Suprapubic skin (tissue), 4 donors: ENCODE measurements at regions not wholly inside any gene's neighbourhood (a gene's known extent, or its start where the extent isn't known, plus 50 kb on each side); places are given as distances from the start of the nearest gene placed in this dataset.
"Not testable (repeated sequence)": the region's sequence is repeated elsewhere in the genome, so short reads cannot be mapped to it uniquely, and the experiment has no call there.

Source experiments
- DNase-seq, 2 donors: peaks; one replicate each; pipeline ENCODE4 v3.0.0-alpha.2; 2019; ENCODE audit warnings: low spot score in 2 of 2
- H3K27ac ChIP-seq: fragments of 200-600 bp; sonication (generic); one replicate; pipeline ENCODE4 v1.5.1; 2019
- H3K27me3 ChIP-seq: fragments of 200-600 bp; sonication (generic); one replicate; pipeline ENCODE4 v1.5.1; 2019
- H3K36me3 ChIP-seq: fragments of 200-600 bp; sonication (generic); one replicate; pipeline ENCODE4 v1.5.1; 2019
- H3K4me1 ChIP-seq: fragments of 200-600 bp; sonication (generic); one replicate; pipeline ENCODE4 v1.5.1; 2019
- H3K4me3 ChIP-seq: fragments of 200-600 bp; sonication (generic); one replicate; pipeline ENCODE4 v1.5.1; 2019; ENCODE audit warnings: mild to moderate bottlenecking
- H3K9me3 ChIP-seq: fragments of 200-600 bp; sonication (generic); one replicate; pipeline ENCODE4 v1.5.1; 2019
- EP300 ChIP-seq: sonication (generic); formaldehyde crosslinking; IDR thresholded peaks from one replicate; pipeline ENCODE4 v1.6.1; 2017; ENCODE audit warnings: antibody characterized with exemption
- POLR2A ChIP-seq, 2 donors: fragments of 450-650 bp; IDR thresholded peaks; one replicate each; pipeline ENCODE4 v1.6.1; 2017; ENCODE audit warnings: antibody characterized with exemption in 2 of 2, mild to moderate bottlenecking in 2 of 2, moderate library complexity in 2 of 2
- POLR2AphosphoS5 ChIP-seq, 3 donors: sonication (generic); formaldehyde crosslinking; IDR thresholded peaks; one replicate each; pipeline ENCODE4 v1.6.1; 2017; ENCODE audit warnings: antibody characterized with exemption in 3 of 3
- WGBS: methylation state at CpG from one replicate; pipeline ENCODE4 v1.1.5; 2018; 5-methylcytosine and 5-hydroxymethylcytosine counted together
- TF ChIP-seq, protein P1 (sequence below), 2 donors: fragments of 200-600 bp in 1 of 2; fragments of 450-650 bp in 1 of 2; sonication (generic) in 1 of 2; IDR thresholded peaks; one replicate each; pipeline ENCODE4 v1.5.1; 2016 to 2019; ENCODE audit warnings: antibody characterized with exemption in 2 of 2, mild to moderate bottlenecking in 1 of 2, moderate library complexity in 1 of 2

DNA sequence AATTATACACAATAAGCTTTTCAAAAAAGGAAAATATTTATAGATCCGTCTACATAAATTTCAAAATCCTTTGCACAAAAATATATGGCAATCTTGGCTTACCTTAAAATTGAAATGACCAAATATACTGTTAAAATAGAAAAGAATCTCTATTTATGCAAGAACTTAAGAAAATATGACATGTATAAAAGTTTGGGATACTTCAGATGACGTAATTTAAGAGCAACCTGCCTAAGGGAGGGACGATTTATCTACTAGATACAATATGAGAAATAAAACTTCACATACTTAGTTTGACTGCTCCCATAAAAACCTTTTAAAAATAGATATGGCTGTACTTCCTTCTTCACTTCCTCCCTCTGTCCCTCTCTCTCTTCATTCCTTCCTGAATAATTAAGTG lies 587.3 kb upstream of the SPRY2 start:
- no peaks in the 10 kb centered on the region for H3K4me1 ChIP-seq
- no peak for TF ChIP-seq POLR2A (IDR thresholded peaks at IDR 0.05)
- TF ChIP-seq EP300: no peak
- TF ChIP-seq, protein P1, sequence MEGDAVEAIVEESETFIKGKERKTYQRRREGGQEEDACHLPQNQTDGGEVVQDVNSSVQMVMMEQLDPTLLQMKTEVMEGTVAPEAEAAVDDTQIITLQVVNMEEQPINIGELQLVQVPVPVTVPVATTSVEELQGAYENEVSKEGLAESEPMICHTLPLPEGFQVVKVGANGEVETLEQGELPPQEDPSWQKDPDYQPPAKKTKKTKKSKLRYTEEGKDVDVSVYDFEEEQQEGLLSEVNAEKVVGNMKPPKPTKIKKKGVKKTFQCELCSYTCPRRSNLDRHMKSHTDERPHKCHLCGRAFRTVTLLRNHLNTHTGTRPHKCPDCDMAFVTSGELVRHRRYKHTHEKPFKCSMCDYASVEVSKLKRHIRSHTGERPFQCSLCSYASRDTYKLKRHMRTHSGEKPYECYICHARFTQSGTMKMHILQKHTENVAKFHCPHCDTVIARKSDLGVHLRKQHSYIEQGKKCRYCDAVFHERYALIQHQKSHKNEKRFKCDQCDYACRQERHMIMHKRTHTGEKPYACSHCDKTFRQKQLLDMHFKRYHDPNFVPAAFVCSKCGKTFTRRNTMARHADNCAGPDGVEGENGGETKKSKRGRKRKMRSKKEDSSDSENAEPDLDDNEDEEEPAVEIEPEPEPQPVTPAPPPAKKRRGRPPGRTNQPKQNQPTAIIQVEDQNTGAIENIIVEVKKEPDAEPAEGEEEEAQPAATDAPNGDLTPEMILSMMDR (IDR thresholded peaks at IDR 0.05): no peak
- no peak overlapping the region for H3K27ac ChIP-seq
- H3K9me3 ChIP-seq: no peaks in the 10 kb centered on the region
- WGBS: 82% methylated on average over 3 of the region's 3 CpGs
- no peaks in the 10 kb centered on the region for H3K36me3 ChIP-seq
- DNase-seq: no peak
- no peak overlapping the region for H3K4me3 ChIP-seq
- no peaks in the 10 kb centered on the region for H3K27me3 ChIP-seq

DNA sequence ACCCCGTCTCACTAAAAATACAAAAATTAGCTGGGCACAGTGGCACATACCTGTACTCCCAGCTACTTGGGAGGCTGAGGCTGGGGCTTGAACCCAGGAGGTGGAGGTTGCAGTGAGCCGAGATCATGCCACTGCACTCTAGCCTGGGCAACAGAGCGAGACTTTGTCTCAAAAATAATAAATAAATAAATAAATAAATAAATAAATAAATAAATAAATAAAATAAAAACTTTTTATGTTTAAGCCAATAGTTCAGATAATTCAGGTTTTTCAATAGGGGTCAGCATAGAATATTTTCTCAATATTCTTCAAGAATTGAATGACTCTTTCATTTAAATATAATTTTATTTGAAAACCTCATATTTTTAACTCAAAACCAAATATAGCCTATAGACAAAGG lies 585.1 kb upstream of the SPRY2 start:
- not testable (repeated sequence) for H3K36me3 ChIP-seq, H3K4me1 ChIP-seq, H3K4me3 ChIP-seq, H3K27ac ChIP-seq, H3K27me3 ChIP-seq, DNase-seq, H3K9me3 ChIP-seq
- 95% methylated on average over 3 of the region's 3 CpGs for WGBS

DNA sequence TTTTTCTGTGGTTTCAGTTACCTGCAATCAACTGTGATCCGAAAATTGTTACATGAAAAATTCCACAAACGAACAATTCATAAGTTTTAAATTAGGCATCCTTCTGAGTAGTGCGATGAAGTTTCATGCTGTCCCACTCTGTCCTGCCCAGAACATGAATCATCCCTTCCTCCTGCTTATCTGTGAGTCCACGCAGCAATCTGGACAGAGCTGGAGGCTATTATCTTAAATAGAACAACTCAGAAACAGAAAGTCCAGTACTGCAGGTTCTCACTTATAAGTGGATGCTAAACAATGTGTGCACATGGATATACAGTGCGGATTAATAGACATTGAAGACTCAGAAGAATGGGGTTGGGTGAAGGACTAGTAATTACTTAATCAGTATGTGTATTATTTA lies 583.7 kb upstream of the SPRY2 start:
- no peak overlapping the region for H3K4me3 ChIP-seq
- 67% methylated on average over 5 of the region's 5 CpGs for WGBS
- no peak overlapping the region for H3K27ac ChIP-seq
- H3K4me1 ChIP-seq: no peaks in the 10 kb centered on the region
- no peak for DNase-seq
- H3K36me3 ChIP-seq: no peaks in the 10 kb centered on the region
- no peaks in the 10 kb centered on the region for H3K27me3 ChIP-seq
- no peaks in the 10 kb centered on the region for H3K9me3 ChIP-seq
- TF ChIP-seq POLR2AphosphoS5 (IDR thresholded peaks at IDR 0.05): no peak

DNA sequence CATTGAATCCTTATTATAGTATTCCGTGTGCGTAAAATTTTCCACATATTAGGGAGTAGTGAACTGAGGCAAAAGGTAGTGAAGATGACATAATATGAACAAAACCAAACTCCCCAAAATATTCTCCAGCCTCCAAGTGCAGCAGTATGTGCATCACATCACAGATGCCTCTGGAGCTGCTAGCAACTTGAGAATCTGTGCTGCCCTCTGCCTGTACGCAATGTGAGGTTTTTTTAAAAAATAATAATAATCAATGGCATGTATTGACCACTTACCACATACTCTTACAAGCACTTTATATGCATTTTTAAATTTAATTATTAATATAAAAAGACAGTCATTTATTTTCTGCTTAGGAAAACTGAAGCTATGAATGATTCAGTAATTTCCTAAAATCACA lies 583.0 kb upstream of the SPRY2 start:
- no peak for DNase-seq
- 86% methylated on average over 3 of the region's 3 CpGs for whole genome bisulfite sequencing
- H3K27me3 ChIP-seq: no peaks in the 10 kb centered on the region
- no peak overlapping the region for H3K27ac ChIP-seq
- H3K9me3 ChIP-seq: no peaks in the 10 kb centered on the region
- no peaks in the 10 kb centered on the region for H3K4me1 ChIP-seq
- TF ChIP-seq, protein P1 (IDR thresholded peaks at IDR 0.05): no peak
- no peak for TF ChIP-seq EP300
- no peak for TF ChIP-seq POLR2AphosphoS5 (IDR thresholded peaks at IDR 0.05)
- no peak for TF ChIP-seq POLR2A (IDR thresholded peaks at IDR 0.05)
- no peaks in the 10 kb centered on the region for H3K36me3 ChIP-seq
- H3K4me3 ChIP-seq: no peak overlapping the region

DNA sequence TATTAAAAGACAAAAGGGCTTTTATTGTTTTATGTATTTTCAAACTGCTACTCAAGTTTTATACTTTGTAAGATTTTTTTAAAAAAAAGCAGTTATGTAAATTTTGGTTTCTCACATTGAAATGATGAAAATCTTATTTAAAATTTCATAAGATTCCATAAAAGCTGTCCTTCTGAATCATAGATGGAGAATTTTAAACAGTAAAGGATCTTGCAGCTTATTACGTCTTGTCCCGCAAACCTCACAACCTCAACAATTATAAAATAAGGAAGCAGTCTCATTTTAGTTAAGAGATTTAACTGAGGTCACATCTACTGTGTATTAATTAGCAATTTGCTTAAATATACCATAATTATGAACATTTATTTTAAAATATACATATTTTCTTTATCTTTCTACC lies 581.0 kb upstream of the SPRY2 start:
- Histone ChIP-seq H3K4me3 (no peak overlapping the region), H3K4me1 (no peaks in the 10 kb centered on the region), H3K27ac (no peak overlapping the region), H3K9me3 (no peaks in the 10 kb centered on the region), H3K36me3 (no peaks in the 10 kb centered on the region), H3K27me3 (no peaks in the 10 kb centered on the region)
- DNase-seq: no peak
- 98% methylated on average over 2 of the region's 2 CpGs for WGBS
- TF ChIP-seq POLR2A (IDR thresholded peaks at IDR 0.05): no peak
- TF ChIP-seq, protein P1 (IDR thresholded peaks at IDR 0.05): no peak
- TF ChIP-seq POLR2AphosphoS5 (IDR thresholded peaks at IDR 0.05): no peak
- TF ChIP-seq EP300: no peak

DNA sequence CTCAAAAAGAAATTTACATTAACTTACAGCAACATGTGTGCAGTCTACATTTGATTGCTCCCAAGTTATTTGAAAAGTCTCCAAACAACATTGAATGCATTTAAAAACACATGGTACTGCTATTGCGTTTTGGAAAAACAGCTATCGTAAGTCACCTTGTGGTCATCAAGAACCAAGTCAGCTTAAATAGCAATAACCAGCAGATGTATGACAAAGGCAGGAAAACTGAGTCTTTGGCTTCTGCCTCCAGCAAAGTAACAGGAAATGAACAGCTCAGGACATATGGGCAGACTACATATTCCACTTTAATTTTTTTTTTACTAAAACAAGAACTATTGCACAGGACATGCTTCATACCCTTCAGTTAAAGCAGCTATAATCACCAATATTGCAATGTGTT lies 580.6 kb upstream of the SPRY2 start:
- WGBS: 68% methylated on average over 2 of the region's 2 CpGs
- H3K4me1 ChIP-seq: no peaks in the 10 kb centered on the region
- TF ChIP-seq EP300 (no peak), POLR2A (IDR thresholded peaks at IDR 0.05) (no peak), POLR2AphosphoS5 (IDR thresholded peaks at IDR 0.05) (no peak)
- TF ChIP-seq, protein P1 (IDR thresholded peaks at IDR 0.05): no peak
- H3K9me3 ChIP-seq: no peaks in the 10 kb centered on the region
- DNase-seq: no peak
- H3K4me3 ChIP-seq: no peak overlapping the region
- no peaks in the 10 kb centered on the region for H3K36me3 ChIP-seq
- H3K27ac ChIP-seq: no peak overlapping the region
- H3K27me3 ChIP-seq: no peaks in the 10 kb centered on the region
